ENCODE measurements at regions not wholly inside any gene's neighbourhood (a gene's known extent, or its start where the extent isn't known, plus 50 kb on each side); places are given as distances from the start of the nearest gene placed in this dataset.
"Not testable (repeated sequence)": the region's sequence is repeated elsewhere in the genome, so short reads cannot be mapped to it uniquely, and the experiment has no call there.

- no peak for DNase-seq (ENCODE audit: low spot score)
Measured at GRCh38 chr3:74420538-74421124, 193.8 kb downstream of the CNTN3 start.

DNA sequence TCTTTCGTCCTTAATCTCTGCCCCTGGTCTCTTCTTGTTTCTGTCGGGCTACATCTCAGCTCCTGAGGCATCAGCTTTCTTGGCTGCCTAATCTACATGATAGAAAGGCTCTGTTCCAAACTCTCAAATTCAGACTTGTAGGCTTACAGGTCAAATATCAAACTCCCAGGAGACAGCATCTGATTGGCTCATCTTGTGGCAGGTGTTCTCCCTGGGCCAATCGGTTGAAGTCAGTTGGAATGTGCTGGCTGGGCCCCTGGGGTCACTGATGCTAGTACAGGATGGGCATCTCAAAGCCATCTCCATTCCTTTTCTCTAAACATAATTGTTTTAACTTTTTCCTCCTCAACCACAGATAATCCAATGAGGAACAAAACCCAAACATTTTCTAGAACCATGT, 198.7 kb downstream of the CNTN3 start:
- DNase-seq (ENCODE audit: low spot score): no peak

GRCh38 chr3:74413547-74414241, 200.8 kb downstream of the CNTN3 start:
- no peak for DNase-seq (ENCODE audit: low spot score)

DNA sequence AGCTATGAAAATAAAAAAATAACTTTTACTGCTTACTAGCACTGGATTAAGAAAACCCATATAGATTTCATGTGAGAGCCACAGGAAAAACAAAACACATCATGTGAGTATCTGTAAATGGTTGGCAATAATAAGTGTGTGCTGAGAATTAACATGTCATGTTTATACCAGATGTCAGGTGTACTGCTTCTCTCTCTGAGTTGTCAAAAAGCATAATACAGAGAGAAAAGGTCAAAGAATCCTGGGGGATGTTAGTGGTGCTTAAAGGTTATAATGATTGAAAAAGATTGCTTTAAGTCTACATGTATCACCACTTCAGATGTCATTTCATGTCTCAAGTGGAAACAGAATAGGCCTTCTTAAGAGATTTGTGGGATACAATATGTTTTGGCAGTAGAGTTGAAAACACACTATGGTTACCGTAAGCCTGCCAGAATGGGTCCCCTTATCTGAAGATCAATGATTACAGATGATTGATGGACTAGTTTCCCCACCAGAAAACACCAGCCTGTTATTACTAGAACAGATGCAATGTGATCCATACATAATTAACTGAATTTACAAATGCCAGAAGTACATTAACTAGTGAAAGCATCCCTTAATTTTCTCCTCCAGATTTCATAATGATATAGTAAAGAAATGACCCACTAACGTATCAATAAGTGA, 204.1 kb downstream of the CNTN3 start:
- peak; percentile 78 for DNase-seq (ENCODE audit: low spot score)

DNA sequence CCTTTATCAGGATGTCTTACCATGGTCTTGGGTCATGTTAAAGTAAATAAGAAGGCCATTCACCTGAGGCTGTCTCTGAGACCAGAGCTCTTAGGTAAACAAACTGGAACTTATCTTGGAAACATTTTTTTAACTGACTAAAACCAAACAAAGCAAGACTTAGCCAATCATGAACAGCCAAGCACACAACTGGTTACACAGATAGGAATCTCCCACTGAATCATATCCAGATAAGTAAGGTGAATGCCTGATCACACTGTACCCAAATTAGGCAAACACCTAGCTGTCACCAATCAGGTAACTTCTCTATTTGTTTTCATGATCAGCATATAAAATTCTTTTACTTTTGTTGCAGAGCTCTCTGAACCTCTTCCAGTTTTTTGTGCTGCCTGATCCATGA, 205.4 kb downstream of the CNTN3 start:
- no peak for DNase-seq (ENCODE audit: low spot score)

DNA sequence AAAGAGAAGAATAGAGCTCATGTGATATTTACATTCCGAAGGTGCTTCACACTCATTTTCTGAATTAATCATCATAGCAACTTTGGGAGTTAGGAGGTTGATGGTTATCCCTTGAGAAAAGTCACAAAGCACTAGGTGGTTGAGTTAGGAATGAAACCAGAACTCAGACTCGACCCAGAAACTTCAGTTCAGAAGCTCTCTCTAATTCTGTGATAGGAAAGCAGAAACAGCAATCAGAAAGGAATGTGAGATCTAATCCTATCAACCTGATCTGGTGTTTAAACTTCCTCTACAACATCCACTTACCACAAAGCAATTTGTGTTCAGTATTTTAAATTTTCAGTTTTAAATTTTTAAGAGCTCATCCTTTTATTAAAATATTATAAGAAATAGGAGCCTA, 211.2 kb downstream of the CNTN3 start:
- no peak for DNase-seq (ENCODE audit: low spot score)

- no peak for DNase-seq (ENCODE audit: low spot score)
Measured at GRCh38 chr3:74402821-74403220, 211.6 kb downstream of the CNTN3 start.

- no peak for DNase-seq (ENCODE audit: low spot score)
Measured at GRCh38 chr3:74393426-74393825, 221.0 kb downstream of the CNTN3 start.

GRCh38 chr3:74390121-74390877, 224.2 kb downstream of the CNTN3 start:
- no peak for DNase-seq (ENCODE audit: low spot score)

- DNase-seq (ENCODE audit: low spot score): no peak
Measured at GRCh38 chr3:74387111-74387735, 227.2 kb downstream of the CNTN3 start.

DNA sequence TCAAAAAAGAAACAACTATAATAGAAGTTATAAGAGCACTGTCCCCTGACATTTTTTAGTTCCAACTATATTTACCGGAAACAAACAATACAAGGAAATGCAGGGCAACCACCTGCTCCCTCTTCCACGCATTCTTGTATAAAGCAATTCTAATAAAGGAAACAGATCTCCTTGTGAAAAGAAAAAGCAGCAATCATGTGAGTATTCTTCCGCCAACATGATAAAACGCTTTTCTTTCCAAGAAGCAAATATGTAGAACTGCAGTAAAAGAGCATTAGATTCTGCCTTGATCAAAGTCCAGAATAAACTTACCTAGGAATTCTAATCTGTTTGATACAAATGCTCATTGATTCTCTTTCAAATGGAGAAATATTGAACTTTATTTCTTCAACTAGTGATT, 230.3 kb downstream of the CNTN3 start:
- DNase-seq (ENCODE audit: low spot score): no peak

DNA sequence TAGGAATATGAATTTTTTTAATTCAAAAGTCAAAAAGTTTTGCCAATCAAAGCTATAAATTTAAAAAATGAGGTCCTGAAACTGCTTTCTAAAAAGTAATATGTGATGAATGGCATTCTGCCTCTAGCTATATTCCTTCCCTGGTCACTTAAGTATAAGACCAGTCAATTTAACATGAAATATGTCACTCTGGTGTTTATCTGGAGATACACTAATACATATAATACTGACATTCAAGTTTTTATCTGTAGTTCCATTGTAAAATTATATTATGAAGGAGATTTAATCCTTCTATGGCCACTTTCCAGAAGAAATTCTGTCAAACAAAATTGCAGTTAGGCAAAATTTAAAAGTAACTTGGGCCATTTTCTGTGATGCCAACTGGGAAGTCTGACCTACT, 236.8 kb downstream of the CNTN3 start:
- DNase-seq (ENCODE audit: low spot score): peak; percentile 15

GRCh38 chr3:74376323-74376722, 238.1 kb downstream of the CNTN3 start:
- not testable (repeated sequence) for DNase-seq (ENCODE audit: low spot score)

DNA sequence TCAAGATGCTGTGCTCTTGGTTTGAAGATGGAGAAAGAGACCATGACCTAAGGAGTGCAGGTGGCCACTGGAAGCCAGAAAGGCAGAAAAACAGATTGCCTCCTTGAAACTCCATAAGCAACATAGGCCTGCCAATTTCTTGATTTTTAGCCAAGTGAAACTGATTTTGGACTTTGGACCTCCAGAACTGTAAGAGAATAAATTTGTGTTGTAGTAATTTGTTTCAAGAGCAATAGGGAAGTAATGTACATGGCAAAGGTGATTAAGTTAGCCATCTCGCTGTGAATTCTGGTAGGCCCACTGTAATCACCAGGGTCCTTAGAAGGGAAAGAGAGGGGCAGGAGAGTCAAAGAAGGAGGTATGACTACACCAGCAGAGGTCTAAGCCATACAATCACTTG, 238.8 kb downstream of the CNTN3 start:
- DNase-seq (ENCODE audit: low spot score): no peak

- DNase-seq (ENCODE audit: low spot score): no peak
Measured at GRCh38 chr3:74372743-74373142, 241.7 kb downstream of the CNTN3 start.

DNA sequence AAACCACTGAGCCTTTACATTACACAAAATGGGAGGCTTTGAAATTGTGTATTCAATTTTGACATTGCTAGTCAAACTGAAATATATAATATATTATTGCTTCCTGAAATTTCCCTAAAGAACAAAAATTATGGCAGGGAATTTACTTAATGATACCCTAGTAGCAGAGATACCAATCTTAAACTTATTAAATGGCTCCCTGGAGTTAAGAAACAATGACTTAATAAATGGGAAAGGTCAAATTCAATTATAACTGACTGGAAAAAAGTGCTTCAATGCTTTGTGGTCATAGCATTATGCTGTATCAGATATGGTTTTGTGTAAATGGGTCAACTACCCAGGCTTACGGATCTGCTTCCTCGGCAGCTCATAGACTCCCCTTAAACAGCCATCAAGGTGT, 244.1 kb downstream of the CNTN3 start:
- DNase-seq (ENCODE audit: low spot score): peak; percentile 4

DNA sequence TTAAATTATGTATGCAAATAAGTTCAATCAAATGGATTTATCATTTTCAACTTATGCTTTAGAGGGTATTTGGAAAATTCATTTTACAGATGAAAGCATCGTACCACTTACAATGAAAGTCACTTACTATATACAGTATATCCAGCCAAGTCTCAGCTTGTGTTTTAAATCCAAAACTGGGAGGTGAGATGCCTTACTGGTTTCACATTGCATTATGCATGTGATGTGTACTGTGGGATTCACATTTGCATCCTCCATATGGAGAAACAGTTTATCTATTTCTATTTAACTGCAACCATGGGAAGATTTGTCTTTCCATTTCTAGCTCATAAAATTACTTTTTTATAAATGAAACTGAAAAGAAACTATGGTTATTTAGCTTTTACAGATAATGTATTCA, 248.1 kb downstream of the CNTN3 start:
- DNase-seq (ENCODE audit: low spot score): no peak

GRCh38 chr3:74363346-74363745, 251.1 kb downstream of the CNTN3 start:
- DNase-seq (ENCODE audit: low spot score): no peak

- DNase-seq (ENCODE audit: low spot score): no peak
Measured at GRCh38 chr3:74360406-74360805, 254.1 kb downstream of the CNTN3 start.

DNA sequence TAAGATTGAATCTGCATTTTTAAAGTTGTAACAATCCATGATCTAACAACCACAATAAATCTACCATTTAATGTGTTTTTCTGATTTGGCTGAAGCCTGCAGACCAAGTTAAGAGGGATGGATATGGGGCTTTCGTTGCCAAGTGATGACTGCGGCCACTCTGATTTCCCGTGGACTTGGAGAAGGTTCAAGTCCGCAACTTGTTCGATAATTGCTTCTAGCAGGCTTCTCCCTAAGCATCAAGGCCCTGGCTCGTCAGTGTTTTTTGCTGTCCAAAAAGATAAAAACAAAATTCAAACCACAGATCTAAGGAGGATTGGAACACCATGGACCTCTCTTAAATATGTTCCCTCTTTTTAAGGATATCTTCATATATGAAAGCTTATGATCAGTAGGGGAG, 256.6 kb downstream of the CNTN3 start:
- DNase-seq (ENCODE audit: low spot score): no peak

- DNase-seq (ENCODE audit: low spot score): no peak
Measured at GRCh38 chr3:74353039-74353438, 261.4 kb downstream of the CNTN3 start.

GRCh38 chr3:74352166-74352565, 262.3 kb downstream of the CNTN3 start:
- DNase-seq (ENCODE audit: low spot score): no peak
